Medulla oblongata (tissue), 1 donor: ENCODE measurements at regions not wholly inside any gene's neighbourhood (a gene's known extent, or its start where the extent isn't known, plus 50 kb on each side); places are given as distances from the start of the nearest gene placed in this dataset.

Experiments used
- DNase-seq: peaks from one replicate; pipeline ENCODE4 v3.0.0-alpha.2; 2015; ENCODE audit errors: extremely low spot score

DNA sequence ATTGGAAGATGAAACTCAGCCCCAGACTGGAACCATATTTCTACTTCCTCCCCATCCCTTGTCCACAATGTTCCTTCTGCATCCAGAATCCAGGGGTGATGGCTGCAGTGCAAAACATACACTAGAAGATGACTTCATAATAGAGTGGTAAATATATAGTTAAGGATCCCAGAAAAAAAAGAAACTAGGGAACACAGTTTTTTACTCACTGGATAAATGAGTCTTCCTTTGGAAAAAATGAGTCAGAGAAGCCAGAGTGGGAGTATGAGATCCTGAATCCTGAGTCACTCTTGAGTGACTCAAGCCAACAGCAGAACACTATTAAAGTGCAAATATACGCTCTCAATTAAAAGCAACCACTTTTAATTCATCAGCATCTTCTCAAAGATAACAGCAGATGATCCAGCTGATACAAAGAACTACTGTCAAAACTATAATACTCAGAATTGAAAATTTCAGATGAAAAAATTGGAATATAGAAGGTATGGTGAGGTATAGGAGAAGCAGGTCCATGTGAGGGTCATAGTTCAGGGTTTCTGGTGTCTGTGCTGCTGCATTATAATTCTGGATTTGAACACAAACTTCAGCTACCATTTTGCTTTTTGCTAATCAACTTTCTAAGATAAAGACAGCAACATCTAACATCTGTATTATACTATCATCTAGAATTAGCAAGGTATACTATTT is 987.2 kb upstream of the CDH2 start:
- no peak for DNase-seq

- DNase-seq, result no peak
These were observed 986.7 kb upstream of the CDH2 start for GRCh38 chr18:29163596-29163995.

DNA sequence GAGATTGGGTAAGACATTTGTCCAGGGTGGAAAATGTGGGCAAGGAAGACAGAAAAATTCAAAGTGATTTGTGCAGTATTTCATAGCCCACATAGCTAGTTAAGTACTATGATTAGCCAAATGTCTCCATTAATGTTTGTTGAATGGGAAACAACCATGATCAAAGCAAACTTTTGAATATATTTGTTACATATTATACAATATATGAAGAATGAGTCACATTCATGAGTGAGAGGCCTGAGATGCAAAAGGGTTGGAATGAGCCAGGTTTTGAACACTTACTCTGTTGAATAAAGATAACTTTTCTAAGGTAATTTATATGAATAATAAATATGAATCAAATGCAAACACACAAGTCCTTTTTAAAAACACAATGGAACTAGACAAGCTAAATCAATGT is 984.5 kb upstream of the CDH2 start:
- DNase-seq, result no peak

- DNase-seq, result no peak
These were observed 983.2 kb upstream of the CDH2 start for GRCh38 chr18:29160170-29160569.

- no peak for DNase-seq
These were observed 981.0 kb upstream of the CDH2 start for GRCh38 chr18:29157905-29158304.

- no peak for DNase-seq
These were observed 980.3 kb upstream of the CDH2 start for GRCh38 chr18:29157057-29157780.

- DNase-seq, result no peak
These were observed 979.6 kb upstream of the CDH2 start for GRCh38 chr18:29156531-29156930.

- DNase-seq, result no peak
These were observed 978.1 kb upstream of the CDH2 start for GRCh38 chr18:29154758-29155725.

DNA sequence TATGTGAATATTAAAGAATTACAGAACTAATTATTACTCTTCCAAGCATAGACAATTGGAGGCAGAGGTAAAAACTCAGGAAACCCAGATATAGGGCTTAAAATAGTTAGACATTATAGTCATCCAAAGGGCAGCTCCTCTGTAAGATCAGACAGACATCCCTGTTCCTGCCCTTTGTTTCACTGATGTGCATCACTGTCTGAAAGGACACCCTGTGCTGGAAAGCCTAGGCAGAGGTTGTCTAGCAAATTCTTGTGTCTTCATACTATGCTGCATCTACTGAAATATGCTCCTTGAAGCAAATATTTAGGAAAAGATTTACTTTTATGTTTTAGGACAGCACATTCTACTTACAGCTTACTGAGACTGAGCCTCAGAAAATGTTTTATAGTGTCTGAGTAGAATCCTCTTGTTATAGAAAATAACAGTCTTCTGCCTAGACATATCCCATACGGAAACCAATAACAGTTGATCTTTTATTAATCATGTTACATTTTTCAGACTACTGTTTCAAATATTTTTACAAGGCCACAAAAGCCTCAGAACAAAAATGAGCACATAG is 977.3 kb upstream of the CDH2 start:
- no peak for DNase-seq

GRCh38 chr18:29153091-29153490 is 976.2 kb upstream of the CDH2 start:
- no peak for DNase-seq

GRCh38 chr18:29147944-29148343 is 971.0 kb upstream of the CDH2 start:
- no peak for DNase-seq

DNA sequence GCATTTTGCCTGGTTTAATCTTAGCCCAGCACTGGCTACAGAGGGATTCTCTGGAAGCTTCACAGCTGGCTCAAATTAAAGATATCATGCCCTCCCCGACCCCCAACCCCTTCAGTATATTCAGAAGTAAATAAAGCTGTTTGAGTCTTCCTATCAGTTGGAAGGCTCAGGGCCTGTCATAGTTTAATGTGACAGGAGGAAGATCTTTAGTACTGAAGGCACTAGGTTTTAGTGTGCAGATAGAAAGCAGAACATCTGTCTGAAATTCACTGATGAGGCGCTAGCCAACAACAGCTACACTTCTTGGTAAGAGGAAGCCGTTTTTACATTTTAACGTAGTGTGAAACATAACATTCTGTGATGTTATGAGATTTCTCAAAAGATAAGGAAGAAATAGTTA is 969.1 kb upstream of the CDH2 start:
- no peak for DNase-seq

DNA sequence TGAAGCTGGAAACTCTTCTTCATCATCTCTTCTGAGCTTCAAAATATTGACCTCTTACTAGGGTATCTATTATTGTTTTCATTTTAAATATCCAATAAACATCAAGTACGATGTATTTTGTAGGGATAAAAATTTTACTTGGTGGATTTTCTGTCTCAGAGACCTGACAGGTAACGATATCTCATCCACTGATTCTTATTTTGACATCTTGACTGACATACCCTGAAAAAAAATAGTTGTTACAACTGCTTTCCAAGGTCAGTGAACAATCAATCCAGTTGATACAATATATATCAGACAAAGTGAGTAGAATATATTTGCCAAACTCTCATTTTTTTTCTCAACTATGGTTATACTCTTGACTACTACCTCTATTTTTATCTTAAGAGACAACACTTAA is 963.7 kb upstream of the CDH2 start:
- DNase-seq, result no peak

- no peak for DNase-seq
These were observed 961.0 kb upstream of the CDH2 start for GRCh38 chr18:29137773-29138495.

DNA sequence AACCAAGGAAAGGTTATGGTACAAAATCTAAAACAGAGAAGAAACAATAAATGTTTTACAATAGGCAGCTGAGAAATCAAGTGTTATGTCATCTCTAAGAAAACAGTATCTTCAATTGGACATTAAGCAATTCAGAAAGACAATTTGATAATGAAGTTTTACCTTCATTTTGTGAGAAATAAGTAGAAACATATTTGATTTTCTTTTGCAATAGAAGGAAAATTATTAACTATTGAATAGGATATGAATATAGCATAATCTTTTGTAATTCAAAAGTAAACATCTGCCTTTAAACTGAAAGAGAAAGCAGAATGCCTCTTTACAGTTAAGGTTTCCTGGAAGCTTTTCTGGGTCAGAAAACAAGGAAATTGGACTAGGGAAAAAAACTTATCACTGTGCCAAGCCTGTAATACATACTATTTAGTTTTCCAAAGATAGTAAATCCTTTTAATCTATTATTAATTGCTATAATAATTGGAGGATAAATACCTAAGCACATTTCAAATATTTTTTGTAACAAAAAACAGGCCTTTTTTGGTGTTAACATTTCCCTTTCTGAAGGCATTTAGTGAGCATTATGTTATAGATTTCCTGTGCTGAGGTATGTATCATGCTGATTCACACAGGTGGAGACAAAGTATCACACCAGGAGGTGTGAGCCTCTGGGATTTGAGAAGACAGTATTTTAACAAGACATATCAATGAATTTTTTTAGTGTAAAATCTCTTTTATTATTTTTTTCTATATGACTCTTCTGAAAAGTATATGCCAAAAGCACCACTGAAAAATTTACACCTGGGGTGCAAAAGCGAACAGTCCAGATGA is 947.0 kb upstream of the CDH2 start:
- DNase-seq, result no peak

DNA sequence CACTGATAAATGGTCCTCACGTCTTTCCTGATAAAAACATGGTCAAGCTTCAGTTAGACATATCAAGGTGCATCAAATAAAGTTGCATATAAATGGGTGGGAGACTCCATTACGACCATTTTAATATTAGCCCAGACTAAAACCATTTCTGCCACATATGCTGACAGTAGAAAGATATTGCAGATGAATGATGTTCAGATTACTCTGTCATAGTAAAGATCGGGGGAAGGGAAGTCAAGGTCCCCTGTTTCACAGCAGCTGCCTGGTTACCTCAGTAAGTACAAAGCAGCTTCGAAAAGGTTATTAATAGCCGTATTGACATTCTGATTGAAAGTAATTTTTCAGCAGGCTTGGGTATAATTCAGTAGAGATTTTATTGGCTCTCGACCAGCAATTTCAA is 927.7 kb upstream of the CDH2 start:
- no peak for DNase-seq

- DNase-seq, result no peak
These were observed 927.3 kb upstream of the CDH2 start for GRCh38 chr18:29104227-29104626.

- DNase-seq, result no peak
These were observed 919.3 kb upstream of the CDH2 start for GRCh38 chr18:29096079-29096770.

DNA sequence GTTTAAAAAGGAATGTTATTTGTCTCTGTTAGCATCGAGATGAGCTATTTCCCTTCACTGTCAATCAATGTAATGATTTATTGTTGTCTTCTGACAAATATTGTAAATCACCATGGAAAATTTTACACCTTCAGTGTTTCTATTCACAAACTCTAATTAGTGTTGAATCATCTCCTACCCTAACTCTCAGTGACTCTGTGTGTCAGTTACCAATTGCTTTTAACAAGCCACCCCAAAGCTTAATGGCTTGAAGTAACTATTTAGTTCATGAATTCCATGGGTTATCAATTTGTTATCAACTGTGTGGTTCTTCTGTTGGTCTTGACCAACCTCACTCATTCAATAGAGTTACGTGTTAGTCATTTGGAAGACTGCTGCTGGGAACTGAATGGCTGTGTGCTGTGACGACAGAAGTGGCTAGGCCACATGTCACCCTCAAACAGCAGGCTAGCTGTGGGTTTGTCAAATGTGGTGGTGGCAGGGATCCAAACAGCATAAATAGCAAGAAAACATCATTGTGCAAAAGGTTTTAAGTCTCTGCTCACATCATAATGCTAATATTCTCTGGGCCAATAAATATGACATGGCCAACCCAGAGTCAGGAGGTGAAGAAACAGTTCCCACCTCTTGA is 910.8 kb upstream of the CDH2 start:
- DNase-seq, result no peak
